NCI-H1417 treated with DMSO at 0.1 percent for 48 hours (cell line): ENCODE measurements at regions not wholly inside any gene's neighbourhood (a gene's known extent, or its start where the extent isn't known, plus 50 kb on each side); places are given as distances from the start of the nearest gene placed in this dataset.
"Not testable (repeated sequence)": the region's sequence is repeated elsewhere in the genome, so short reads cannot be mapped to it uniquely, and the experiment has no call there.

ENCODE experiments used
- DNase-seq: peaks from one replicate; lab custom pipeline; 2025; lab: John Stamatoyannopoulos, UW

- DNase-seq = no peak
Measured at GRCh38 chr2:84052043-84052442, 407.0 kb downstream of the SUCLG1 start.

GRCh38 chr2:84048964-84049363 lies 410.1 kb downstream of the SUCLG1 start:
- DNase-seq = no peak

GRCh38 chr2:84041506-84041905 lies 417.6 kb downstream of the SUCLG1 start:
- no peak for DNase-seq

- no peak for DNase-seq
Measured at GRCh38 chr2:84040281-84040680, 418.8 kb downstream of the SUCLG1 start.

- DNase-seq = no peak
Measured at GRCh38 chr2:84038866-84039265, 420.2 kb downstream of the SUCLG1 start.

- no peak for DNase-seq
Measured at GRCh38 chr2:84033347-84033974, 425.6 kb downstream of the SUCLG1 start.

- no peak for DNase-seq
Measured at GRCh38 chr2:84031312-84032050, 427.6 kb downstream of the SUCLG1 start.

- DNase-seq = no peak
Measured at GRCh38 chr2:84029903-84030575, 429.0 kb downstream of the SUCLG1 start.

- no peak for DNase-seq
Measured at GRCh38 chr2:84026818-84027217, 432.3 kb downstream of the SUCLG1 start.

- no peak for DNase-seq
Measured at GRCh38 chr2:84022810-84023431, 436.2 kb downstream of the SUCLG1 start.

- no peak for DNase-seq
Measured at GRCh38 chr2:84017010-84017409, 442.1 kb downstream of the SUCLG1 start.

- DNase-seq = no peak
Measured at GRCh38 chr2:84016183-84016582, 442.9 kb downstream of the SUCLG1 start.

GRCh38 chr2:83997889-83998288 lies 461.2 kb downstream of the SUCLG1 start:
- DNase-seq = no peak

- no peak for DNase-seq
Measured at GRCh38 chr2:83994633-83995179, 464.4 kb downstream of the SUCLG1 start.

GRCh38 chr2:83993873-83994632 lies 465.0 kb downstream of the SUCLG1 start:
- no peak for DNase-seq

- no peak for DNase-seq
Measured at GRCh38 chr2:83991992-83992391, 467.1 kb downstream of the SUCLG1 start.

GRCh38 chr2:83990636-83991035 lies 468.4 kb downstream of the SUCLG1 start:
- DNase-seq = no peak

- not testable (repeated sequence) for DNase-seq
Measured at GRCh38 chr2:83976628-83977027, 482.5 kb downstream of the SUCLG1 start.

GRCh38 chr2:83972128-83972527 lies 487.0 kb downstream of the SUCLG1 start:
- DNase-seq = no peak

- no peak for DNase-seq
Measured at GRCh38 chr2:83971547-83971946, 487.5 kb downstream of the SUCLG1 start.

- DNase-seq = no peak
Measured at GRCh38 chr2:83970217-83970929, 488.7 kb downstream of the SUCLG1 start.
